ENCODE measurements at regions not wholly inside any gene's neighbourhood (a gene's known extent, or its start where the extent isn't known, plus 50 kb on each side); places are given as distances from the start of the nearest gene placed in this dataset.

DNA sequence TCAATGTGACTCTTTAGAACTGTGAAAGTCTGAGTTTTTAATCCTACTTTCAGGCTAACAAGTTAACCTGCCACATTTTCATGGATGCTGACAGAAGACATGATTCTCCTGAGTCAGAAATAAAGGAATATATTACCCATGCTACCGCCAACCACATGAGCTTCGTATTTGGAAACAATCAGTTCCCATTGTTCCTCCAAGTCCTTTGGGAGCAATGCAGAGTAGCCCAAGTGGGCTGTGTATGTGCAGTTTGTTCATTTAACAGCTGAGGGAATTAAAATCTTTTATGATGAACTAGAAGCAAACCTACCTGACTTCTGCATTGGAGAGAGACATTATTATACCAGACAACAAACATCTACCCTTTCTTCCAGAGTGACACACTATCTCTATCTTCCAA lies 169.3 kb upstream of the BET1 start:
- Histone ChIP-seq H3K27ac (ENCODE audit: insufficient read depth, low read depth, low read length) (no peak overlapping the region), H3K36me3 (ENCODE audit: control insufficient read depth in 2 of 2, extremely low read depth in 1 of 2, insufficient read depth in 2 of 2, low read length in 2 of 2) (no peaks in the 10 kb centered on the region), H3K9ac (replicated peaks; ENCODE audit: extremely low read depth, insufficient read depth, low read length) (no peak overlapping the region), H3K9me3 (replicated peaks; ENCODE audit: control insufficient read depth, insufficient read depth, low read length) (no peaks in the 10 kb centered on the region), H3K9me1 (replicated peaks; ENCODE audit: control insufficient read depth, extremely low read depth, insufficient read depth, low read length) (no peaks in the 10 kb centered on the region), H3K4me2 (ENCODE audit: insufficient read depth, low read length) (no peak overlapping the region), H3K4me3 (replicated peaks in 1 of 3; ENCODE audit: insufficient read depth in 1 of 3, low read depth in 1 of 3, low read length in 3 of 3) (no peak overlapping the region), H3K4me1 (ENCODE audit: control insufficient read depth, extremely low read depth, insufficient read depth, low read length) (peaks cover 41% of the 10 kb centered on the region), H2AFZ (ENCODE audit: low read depth, low read length) (no peak overlapping the region), H3K27me3 (ENCODE audit: control insufficient read depth in 2 of 2, insufficient read depth in 2 of 2, low read length in 2 of 2) (no peaks in the 10 kb centered on the region), H4K20me1 (replicated peaks; ENCODE audit: control insufficient read depth, extremely low read depth, insufficient read depth, low read length) (no peaks in the 10 kb centered on the region), H3K79me2 (ENCODE audit: control insufficient read depth, insufficient read depth, low read length) (no peaks in the 10 kb centered on the region)
- POLR2A ChIA-PET = no interaction called here
- intact Hi-C loops (cut with micrococcal nuclease) = no loop called here
- no peak for DNase-seq (ENCODE audit: low read depth, low spot score)
- no peak for TF ChIP-seq FOS (IDR thresholded peaks at IDR 0.05; ENCODE audit: borderline replicate concordance, insufficient read depth, low read length)
- TF ChIP-seq, protein P1, sequence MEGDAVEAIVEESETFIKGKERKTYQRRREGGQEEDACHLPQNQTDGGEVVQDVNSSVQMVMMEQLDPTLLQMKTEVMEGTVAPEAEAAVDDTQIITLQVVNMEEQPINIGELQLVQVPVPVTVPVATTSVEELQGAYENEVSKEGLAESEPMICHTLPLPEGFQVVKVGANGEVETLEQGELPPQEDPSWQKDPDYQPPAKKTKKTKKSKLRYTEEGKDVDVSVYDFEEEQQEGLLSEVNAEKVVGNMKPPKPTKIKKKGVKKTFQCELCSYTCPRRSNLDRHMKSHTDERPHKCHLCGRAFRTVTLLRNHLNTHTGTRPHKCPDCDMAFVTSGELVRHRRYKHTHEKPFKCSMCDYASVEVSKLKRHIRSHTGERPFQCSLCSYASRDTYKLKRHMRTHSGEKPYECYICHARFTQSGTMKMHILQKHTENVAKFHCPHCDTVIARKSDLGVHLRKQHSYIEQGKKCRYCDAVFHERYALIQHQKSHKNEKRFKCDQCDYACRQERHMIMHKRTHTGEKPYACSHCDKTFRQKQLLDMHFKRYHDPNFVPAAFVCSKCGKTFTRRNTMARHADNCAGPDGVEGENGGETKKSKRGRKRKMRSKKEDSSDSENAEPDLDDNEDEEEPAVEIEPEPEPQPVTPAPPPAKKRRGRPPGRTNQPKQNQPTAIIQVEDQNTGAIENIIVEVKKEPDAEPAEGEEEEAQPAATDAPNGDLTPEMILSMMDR (IDR thresholded peaks at IDR 0.05; ENCODE audit: extremely low read depth in 1 of 2, insufficient read depth in 1 of 2, low read depth in 1 of 2, low read length in 2 of 2) = no peak
- TF ChIP-seq EZH2 (IDR thresholded peaks at IDR 0.05; ENCODE audit: borderline replicate concordance, low read depth, low read length, severe bottlenecking) = no peak
- TF ChIP-seq MYC (IDR thresholded peaks at IDR 0.05; ENCODE audit: low read depth, low read length) = no peak
- TF ChIP-seq POLR2A (IDR thresholded peaks at IDR 0.05; ENCODE audit: low read depth, low read length) = no peak
- no peak for TF ChIP-seq JUN (IDR thresholded peaks at IDR 0.05; ENCODE audit: borderline replicate concordance, insufficient read depth, insufficient read length, low read depth)
- dilution Hi-C loops (cut with MboI; ENCODE audit: extremely low pct_ligation_motif_present, low sequenced_read_pairs) = no loop called here
- BruUV-seq (replicated peaks) = no TSS peak
- FAIRE-seq = no peak
- CTCF ChIA-PET = no interaction called here

DNA sequence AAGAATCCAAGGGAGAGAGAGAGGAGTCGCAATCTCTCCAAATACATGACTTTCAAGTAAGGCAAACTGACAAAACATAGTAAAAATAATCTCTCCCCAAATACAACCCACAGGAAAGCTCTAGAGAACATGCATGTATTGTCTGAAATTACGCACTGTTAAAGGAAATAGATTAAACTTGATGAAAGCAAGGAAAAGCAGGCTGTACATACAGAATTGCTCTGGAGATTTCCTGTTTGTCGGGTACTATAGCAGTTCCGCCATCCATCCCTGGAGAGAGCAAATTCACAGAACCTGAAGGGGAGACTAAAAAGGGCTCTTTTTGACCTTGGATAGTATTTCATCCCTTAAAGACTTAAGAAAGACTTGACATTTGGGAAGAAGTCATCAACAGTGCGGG lies 170.2 kb upstream of the BET1 start:
- dilution Hi-C loops (cut with MboI; ENCODE audit: extremely low pct_ligation_motif_present, low sequenced_read_pairs) = no loop called here
- CTCF ChIA-PET = no interaction called here
- POLR2A ChIA-PET = no interaction called here
- Histone ChIP-seq H3K4me3 (replicated peaks in 1 of 3; ENCODE audit: insufficient read depth in 1 of 3, low read depth in 1 of 3, low read length in 3 of 3) (no peak overlapping the region), H4K20me1 (replicated peaks; ENCODE audit: control insufficient read depth, extremely low read depth, insufficient read depth, low read length) (no peaks in the 10 kb centered on the region), H2AFZ (ENCODE audit: low read depth, low read length) (no peak overlapping the region), H3K36me3 (ENCODE audit: control insufficient read depth in 2 of 2, extremely low read depth in 1 of 2, insufficient read depth in 2 of 2, low read length in 2 of 2) (no peaks in the 10 kb centered on the region), H3K27me3 (ENCODE audit: control insufficient read depth in 2 of 2, insufficient read depth in 2 of 2, low read length in 2 of 2) (no peaks in the 10 kb centered on the region), H3K4me1 (ENCODE audit: control insufficient read depth, extremely low read depth, insufficient read depth, low read length) (peaks cover 49% of the 10 kb centered on the region), H3K9ac (replicated peaks; ENCODE audit: extremely low read depth, insufficient read depth, low read length) (no peak overlapping the region), H3K4me2 (ENCODE audit: insufficient read depth, low read length) (no peak overlapping the region), H3K9me3 (replicated peaks; ENCODE audit: control insufficient read depth, insufficient read depth, low read length) (no peaks in the 10 kb centered on the region), H3K9me1 (replicated peaks; ENCODE audit: control insufficient read depth, extremely low read depth, insufficient read depth, low read length) (no peaks in the 10 kb centered on the region), H3K27ac (ENCODE audit: insufficient read depth, low read depth, low read length) (peak overlapping the region; percentile 15), H3K79me2 (ENCODE audit: control insufficient read depth, insufficient read depth, low read length) (no peaks in the 10 kb centered on the region)
- BruUV-seq (replicated peaks) = no TSS peak
- DNase-seq (ENCODE audit: low read depth, low spot score) (peak; percentile 68), FAIRE-seq (peak; percentile 40)
- TF ChIP-seq, protein P1 (IDR thresholded peaks at IDR 0.05; ENCODE audit: extremely low read depth in 1 of 2, insufficient read depth in 1 of 2, low read depth in 1 of 2, low read length in 2 of 2) = no peak
- peak; percentile 6 for TF ChIP-seq JUN (IDR thresholded peaks at IDR 0.05; ENCODE audit: borderline replicate concordance, insufficient read depth, insufficient read length, low read depth)
- intact Hi-C loops (cut with micrococcal nuclease) = loop anchor here (1.0 kb wide), 1 partner anchor 9 kb away; no protein-coding TSS in a partner anchor
